Loucy (cell line): ENCODE measurements at regions not wholly inside any gene's neighbourhood (a gene's known extent, or its start where the extent isn't known, plus 50 kb on each side); places are given as distances from the start of the nearest gene placed in this dataset.

Experiments
- H2AFZ ChIP-seq: fragments of 200-600 bp; sonication (generic); 2 replicates; pipeline ENCODE4 v1.6.0; 2016; ENCODE audit warnings: antibody characterized with exemption, mild to moderate bottlenecking, low read length, moderate library complexity
- H3F3A ChIP-seq: fragments of 200-600 bp; 2 replicates; pipeline ENCODE4 v1.6.0; 2016; ENCODE audit warnings: antibody characterized with exemption, low read depth, mild to moderate bottlenecking
- H3K27me3 ChIP-seq: fragments of 200-600 bp; sonication (generic); 2 replicates; pipeline ENCODE4 v1.6.1; 2014; ENCODE audit warnings: low read length, mild to moderate bottlenecking; ENCODE audit not compliant: insufficient read depth, poor library complexity, severe bottlenecking
- H3K36me3 ChIP-seq: fragments of 200-600 bp; sonication (generic); 2 replicates; pipeline ENCODE4 v1.6.1; 2016; ENCODE audit warnings: low read length; ENCODE audit not compliant: insufficient read depth
- H3K4me1 ChIP-seq: fragments of 200-600 bp; sonication (generic); 2 replicates; pipeline ENCODE4 v1.5.1; 2014; ENCODE audit warnings: low read length, mild to moderate bottlenecking; ENCODE audit not compliant: insufficient read depth, poor library complexity, severe bottlenecking
- H3K4me2 ChIP-seq: fragments of 200-600 bp; sonication (generic); 2 replicates; pipeline ENCODE4 v1.6.0; 2014; ENCODE audit warnings: antibody characterized with exemption, low read length, low read depth, mild to moderate bottlenecking; ENCODE audit not compliant: poor library complexity, severe bottlenecking
- H3K4me3 ChIP-seq: fragments of 200-600 bp; sonication (generic); 2 replicates; pipeline ENCODE4 v1.5.1; 2014; ENCODE audit warnings: low read length, mild to moderate bottlenecking, mixed read lengths; ENCODE audit not compliant: poor library complexity, severe bottlenecking
- H3K79me2 ChIP-seq: fragments of 200-600 bp; sonication (generic); 2 replicates; pipeline ENCODE4 v1.6.1; 2014; ENCODE audit warnings: low read length; ENCODE audit not compliant: insufficient read depth
- H3K9ac ChIP-seq: fragments of 200-600 bp; sonication (generic); 2 replicates; pipeline ENCODE4 v1.6.0; 2014; ENCODE audit warnings: mild to moderate bottlenecking, low read depth, low read length, moderate library complexity; ENCODE audit not compliant: poor library complexity, severe bottlenecking
- H3K9me2 ChIP-seq: fragments of 200-600 bp; sonication (generic); replicated peaks from 2 replicates; pipeline ENCODE4 v1.6.1; 2016; ENCODE audit warnings: low read depth, low read length, mixed read lengths
- H3K9me3 ChIP-seq: fragments of 200-600 bp; sonication (generic); 2 replicates; pipeline ENCODE4 v1.6.1; 2014; ENCODE audit warnings: mild to moderate bottlenecking, antibody characterized with exemption, low read length, low read depth; ENCODE audit not compliant: insufficient read depth
- H4K20me1 ChIP-seq: fragments of 200-600 bp; sonication (generic); 2 replicates; pipeline ENCODE4 v1.6.0; 2014; ENCODE audit warnings: antibody characterized with exemption, low read length, mild to moderate bottlenecking; ENCODE audit not compliant: insufficient read depth, poor library complexity, severe bottlenecking
- EZH2phosphoT487 ChIP-seq: fragments of 200-600 bp; IDR thresholded peaks from 2 replicates; pipeline ENCODE4 v1.6.1; 2018; ENCODE audit warnings: antibody characterized with exemption, mild to moderate bottlenecking, moderate library complexity, borderline replicate concordance
- TF ChIP-seq, protein P1 (sequence below): fragments of 200-600 bp; sonication (generic); conservative IDR thresholded peaks from 2 replicates; pipeline ENCODE4 v1.5.1; 2014; ENCODE audit warnings: mild to moderate bottlenecking, antibody characterized with exemption, low read length

DNA sequence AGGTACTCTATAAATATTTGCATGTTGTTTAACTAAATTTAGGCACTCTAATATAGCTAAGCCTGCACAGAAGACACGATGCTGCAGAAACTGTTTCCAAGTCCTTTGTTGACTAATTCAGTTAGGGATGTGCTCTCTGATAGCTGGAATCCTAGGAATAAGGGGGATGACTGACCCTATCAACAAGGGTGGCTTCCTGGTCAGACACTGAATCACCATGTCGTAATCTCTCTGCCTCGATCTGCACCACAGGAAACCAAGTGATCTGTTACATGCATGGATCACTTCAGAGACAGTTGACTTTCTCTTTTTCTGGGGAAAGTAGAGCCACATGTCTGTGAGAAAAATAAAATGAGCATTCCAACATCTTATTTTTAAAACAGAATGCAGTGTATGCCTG, 169.1 kb downstream of the GUCY2F start:
- no peaks in the 10 kb centered on the region for H3K9me3 ChIP-seq
- no peak overlapping the region for H3K4me2 ChIP-seq
- TF ChIP-seq EZH2phosphoT487, result no peak
- TF ChIP-seq, protein P1, sequence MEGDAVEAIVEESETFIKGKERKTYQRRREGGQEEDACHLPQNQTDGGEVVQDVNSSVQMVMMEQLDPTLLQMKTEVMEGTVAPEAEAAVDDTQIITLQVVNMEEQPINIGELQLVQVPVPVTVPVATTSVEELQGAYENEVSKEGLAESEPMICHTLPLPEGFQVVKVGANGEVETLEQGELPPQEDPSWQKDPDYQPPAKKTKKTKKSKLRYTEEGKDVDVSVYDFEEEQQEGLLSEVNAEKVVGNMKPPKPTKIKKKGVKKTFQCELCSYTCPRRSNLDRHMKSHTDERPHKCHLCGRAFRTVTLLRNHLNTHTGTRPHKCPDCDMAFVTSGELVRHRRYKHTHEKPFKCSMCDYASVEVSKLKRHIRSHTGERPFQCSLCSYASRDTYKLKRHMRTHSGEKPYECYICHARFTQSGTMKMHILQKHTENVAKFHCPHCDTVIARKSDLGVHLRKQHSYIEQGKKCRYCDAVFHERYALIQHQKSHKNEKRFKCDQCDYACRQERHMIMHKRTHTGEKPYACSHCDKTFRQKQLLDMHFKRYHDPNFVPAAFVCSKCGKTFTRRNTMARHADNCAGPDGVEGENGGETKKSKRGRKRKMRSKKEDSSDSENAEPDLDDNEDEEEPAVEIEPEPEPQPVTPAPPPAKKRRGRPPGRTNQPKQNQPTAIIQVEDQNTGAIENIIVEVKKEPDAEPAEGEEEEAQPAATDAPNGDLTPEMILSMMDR, result no peak
- H3K27me3 ChIP-seq, result no peaks in the 10 kb centered on the region
- no peaks in the 10 kb centered on the region for H3K79me2 ChIP-seq
- no peaks in the 10 kb centered on the region for H3K9me2 ChIP-seq
- no peaks in the 10 kb centered on the region for H3F3A ChIP-seq
- no peaks in the 10 kb centered on the region for H4K20me1 ChIP-seq
- H3K4me1 ChIP-seq, result no peaks in the 10 kb centered on the region
- no peak overlapping the region for H3K4me3 ChIP-seq
- no peak overlapping the region for H2AFZ ChIP-seq
- H3K36me3 ChIP-seq, result no peaks in the 10 kb centered on the region
- H3K9ac ChIP-seq, result no peak overlapping the region

DNA sequence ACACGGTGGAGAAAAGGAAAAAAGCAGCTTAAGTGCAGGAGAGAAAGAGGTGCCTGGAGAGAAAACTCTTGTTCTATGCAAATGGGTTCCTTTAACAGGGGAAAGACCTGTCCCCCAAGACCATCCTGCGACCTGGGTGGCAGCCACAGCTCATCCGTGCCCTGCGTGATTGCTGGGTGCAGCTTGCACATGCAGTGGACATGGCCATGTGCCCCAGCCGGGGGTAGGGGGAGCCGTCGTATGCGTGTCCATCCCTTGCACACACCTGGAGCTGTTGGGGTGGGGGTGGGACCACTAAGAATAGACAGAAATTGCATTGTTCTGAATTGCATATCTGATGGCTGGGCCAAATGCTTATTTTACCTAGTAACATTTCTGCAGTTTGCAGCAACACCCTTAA, 171.9 kb downstream of the GUCY2F start:
- H3K9me2 ChIP-seq, result no peaks in the 10 kb centered on the region
- no peak overlapping the region for H3K4me3 ChIP-seq
- no peaks in the 10 kb centered on the region for H3F3A ChIP-seq
- no peak overlapping the region for H2AFZ ChIP-seq
- H3K27me3 ChIP-seq, result no peaks in the 10 kb centered on the region
- no peaks in the 10 kb centered on the region for H3K9me3 ChIP-seq
- no peaks in the 10 kb centered on the region for H3K79me2 ChIP-seq
- H4K20me1 ChIP-seq, result no peaks in the 10 kb centered on the region
- H3K4me1 ChIP-seq, result no peaks in the 10 kb centered on the region
- H3K36me3 ChIP-seq, result no peaks in the 10 kb centered on the region
- H3K9ac ChIP-seq, result no peak overlapping the region
- H3K4me2 ChIP-seq, result no peak overlapping the region
- TF ChIP-seq, protein P1, result no peak
- TF ChIP-seq EZH2phosphoT487, result no peak

DNA sequence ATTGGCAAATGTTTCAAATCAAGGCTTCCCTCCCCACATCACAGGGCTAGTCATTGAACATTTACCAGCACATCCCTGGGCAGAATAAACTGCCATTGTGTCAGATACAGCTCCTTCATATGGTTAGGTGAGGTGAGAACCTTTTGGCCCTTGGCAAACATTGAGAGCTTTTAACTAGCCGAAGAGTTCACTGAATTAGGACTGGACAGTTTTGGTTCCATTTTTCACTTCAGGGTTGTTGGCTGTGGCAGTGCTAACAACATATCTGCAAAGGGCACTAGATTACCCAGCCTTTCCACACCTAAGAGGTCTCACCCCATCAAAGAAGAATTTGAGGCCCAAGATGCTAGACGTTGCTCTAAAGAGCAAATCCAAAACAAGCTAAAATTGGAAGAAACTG, 180.7 kb downstream of the GUCY2F start:
- Histone ChIP-seq H3K9me2 (no peaks in the 10 kb centered on the region), H3K9ac (no peak overlapping the region), H3K4me3 (no peak overlapping the region), H4K20me1 (no peaks in the 10 kb centered on the region), H3K27me3 (no peaks in the 10 kb centered on the region), H3K4me1 (no peaks in the 10 kb centered on the region), H2AFZ (no peak overlapping the region), H3K79me2 (no peaks in the 10 kb centered on the region), H3K4me2 (no peak overlapping the region), H3F3A (no peaks in the 10 kb centered on the region), H3K36me3 (no peaks in the 10 kb centered on the region), H3K9me3 (no peaks in the 10 kb centered on the region)
- TF ChIP-seq, protein P1, result no peak
- TF ChIP-seq EZH2phosphoT487, result no peak
